ENCODE measurements at regions not wholly inside any gene's neighbourhood (a gene's known extent, or its start where the extent isn't known, plus 50 kb on each side); places are given as distances from the start of the nearest gene placed in this dataset.

- DNase-seq: peak in 1 of 3 donors; percentile 24
- intact Hi-C loops (cut with DNase I, micrococcal nuclease): no loop called here
- ATAC-seq: peak; percentile 97
- no peak for TF ChIP-seq CTCF (IDR thresholded peaks at IDR 0.05)
- no peak overlapping the region for H3K4me3 ChIP-seq
- peaks cover 9% of the 10 kb centered on the region for H3K4me1 ChIP-seq (ENCODE audit: low read depth)
- no peaks in the 10 kb centered on the region for H3K36me3 ChIP-seq (ENCODE audit: low read depth)
- H3K9me3 ChIP-seq: peaks cover 10% of the 10 kb centered on the region
Measured at GRCh38 chr10:107502229-107502985, 337.9 kb upstream of the SORCS1 start.

DNA sequence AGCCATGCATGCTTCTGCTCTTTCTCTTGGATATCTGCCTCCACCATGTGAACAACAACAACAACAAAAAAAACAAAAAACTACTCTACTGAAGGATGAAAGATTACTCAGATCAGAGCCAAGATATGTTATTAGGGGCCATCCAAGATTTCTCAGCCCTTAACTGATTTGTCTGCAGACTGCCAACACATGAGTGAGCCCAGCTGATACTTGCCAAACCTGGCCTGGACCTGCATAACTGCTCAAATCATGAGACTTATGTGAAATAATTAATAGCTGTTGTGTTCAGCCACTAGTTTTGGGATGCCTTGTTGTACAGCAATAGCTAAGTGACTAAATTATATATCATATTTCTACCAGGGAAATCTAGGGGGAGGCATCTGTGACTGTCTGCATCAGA is 334.5 kb upstream of the SORCS1 start:
- no peak for TF ChIP-seq CTCF (IDR thresholded peaks at IDR 0.05)
- DNase-seq (no peak), ATAC-seq (no peak)
- no peaks in the 10 kb centered on the region for H3K36me3 ChIP-seq (ENCODE audit: low read depth)
- intact Hi-C loops (cut with DNase I, micrococcal nuclease): no loop called here
- no peak overlapping the region for H3K4me3 ChIP-seq
- H3K4me1 ChIP-seq (ENCODE audit: low read depth): peaks cover 9% of the 10 kb centered on the region
- peaks cover 8% of the 10 kb centered on the region for H3K9me3 ChIP-seq

- Histone ChIP-seq H3K36me3 (ENCODE audit: low read depth) (no peaks in the 10 kb centered on the region), H3K4me1 (ENCODE audit: low read depth) (peaks cover 4% of the 10 kb centered on the region), H3K4me3 (no peak overlapping the region), H3K9me3 (no peaks in the 10 kb centered on the region)
- intact Hi-C loops (cut with DNase I, micrococcal nuclease): no loop called here
- no peak for TF ChIP-seq CTCF (IDR thresholded peaks at IDR 0.05)
- ATAC-seq: no peak
- DNase-seq: no peak
Measured at GRCh38 chr10:107497024-107497423, 332.5 kb upstream of the SORCS1 start.

- DNase-seq: no peak
- TF ChIP-seq CTCF (IDR thresholded peaks at IDR 0.05): no peak
- Histone ChIP-seq H3K4me1 (ENCODE audit: low read depth) (peaks cover under 1% of the 10 kb centered on the region), H3K9me3 (no peaks in the 10 kb centered on the region), H3K4me3 (no peak overlapping the region), H3K36me3 (ENCODE audit: low read depth) (no peaks in the 10 kb centered on the region)
- no peak for ATAC-seq
- intact Hi-C loops (cut with DNase I, micrococcal nuclease): no loop called here
Measured at GRCh38 chr10:107496594-107496993, 332.1 kb upstream of the SORCS1 start.

DNA sequence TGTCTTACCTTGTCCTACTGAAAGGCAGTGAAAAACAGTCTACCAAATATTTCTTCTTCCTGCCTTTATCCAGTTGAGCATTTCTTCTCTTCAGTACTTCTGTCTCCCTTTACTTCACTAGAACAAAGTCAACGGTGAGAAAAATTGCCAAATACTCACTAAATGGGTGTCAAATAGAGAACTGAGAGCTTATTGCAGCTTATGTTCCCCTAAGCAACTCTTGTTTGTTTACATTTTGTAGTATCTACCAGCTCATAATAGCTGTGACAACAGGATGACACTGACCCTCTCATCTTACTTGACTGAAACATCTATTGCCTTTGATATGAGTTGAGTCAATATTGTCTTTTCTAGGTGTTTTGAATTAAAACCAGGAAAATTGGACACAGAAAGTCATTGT is 327.9 kb upstream of the SORCS1 start:
- H3K4me3 ChIP-seq: no peak overlapping the region
- ATAC-seq: no peak
- DNase-seq: no peak
- intact Hi-C loops (cut with DNase I, micrococcal nuclease): no loop called here
- no peak for TF ChIP-seq CTCF (IDR thresholded peaks at IDR 0.05)
- H3K4me1 ChIP-seq (ENCODE audit: low read depth): no peaks in the 10 kb centered on the region
- H3K9me3 ChIP-seq: no peaks in the 10 kb centered on the region
- H3K36me3 ChIP-seq (ENCODE audit: low read depth): no peaks in the 10 kb centered on the region

Data from mucosa of descending colon (tissue), 3 donors.